OCI-LY1 (cell line): ENCODE measurements at regions not wholly inside any gene's neighbourhood (a gene's known extent, or its start where the extent isn't known, plus 50 kb on each side); places are given as distances from the start of the nearest gene placed in this dataset.

Source experiments
- H2AFZ ChIP-seq: fragments of 200-600 bp; sonication (generic), shearing (Covaris generic); 2 replicates; pipeline ENCODE4 v1.6.0; 2014; ENCODE audit warnings: antibody characterized with exemption, mild to moderate bottlenecking, low read length
- H3F3A ChIP-seq: fragments of 200-600 bp; sonication (generic), shearing (Covaris generic); 2 replicates; pipeline ENCODE4 v1.6.0; 2014; ENCODE audit warnings: mild to moderate bottlenecking, antibody characterized with exemption, low read length, moderate library complexity; ENCODE audit not compliant: insufficient read depth
- H3K27ac ChIP-seq: fragments of 200-600 bp; sonication (generic); 2 replicates; pipeline ENCODE4 v1.5.1; 2014; ENCODE audit warnings: low read length, mixed run types, mild to moderate bottlenecking, low read depth; ENCODE audit not compliant: poor library complexity, severe bottlenecking
- H3K27me3 ChIP-seq: fragments of 200-600 bp; sonication (generic); 2 replicates; pipeline ENCODE4 v1.6.0; 2014; ENCODE audit warnings: antibody characterized with exemption, mild to moderate bottlenecking, low read length, moderate library complexity; ENCODE audit not compliant: insufficient read depth
- H3K36me3 ChIP-seq: fragments of 200-600 bp; sonication (generic); 2 replicates; pipeline ENCODE4 v1.6.1; 2014; ENCODE audit warnings: mild to moderate bottlenecking, antibody characterized with exemption, low read length, moderate library complexity, mixed read lengths; ENCODE audit not compliant: insufficient read depth
- H3K4me1 ChIP-seq: fragments of 200-600 bp; sonication (generic); 2 replicates; pipeline ENCODE4 v1.5.1; 2014; ENCODE audit warnings: mild to moderate bottlenecking, low read length, moderate library complexity; ENCODE audit not compliant: insufficient read depth, severe bottlenecking
- H3K4me2 ChIP-seq: fragments of 200-600 bp; sonication (generic), shearing (Covaris generic); 2 replicates; pipeline ENCODE4 v1.6.1; 2014; ENCODE audit warnings: low read length
- H3K4me3 ChIP-seq: fragments of 200-600 bp; sonication (generic); 2 replicates; pipeline ENCODE4 v1.5.1; 2014; ENCODE audit warnings: low read length, low read depth, mild to moderate bottlenecking, mixed read lengths; ENCODE audit not compliant: poor library complexity, severe bottlenecking
- H3K79me2 ChIP-seq: fragments of 200-600 bp; shearing (Covaris generic); 2 replicates; pipeline ENCODE4 v1.6.1; 2016; ENCODE audit warnings: mixed run types, low read length, mixed read lengths; ENCODE audit not compliant: insufficient read depth
- H3K9ac ChIP-seq: fragments of 200-600 bp; sonication (generic), shearing (Covaris generic); 2 replicates; pipeline ENCODE4 v1.6.1; 2014; ENCODE audit warnings: mild to moderate bottlenecking, low read length, mixed read lengths
- H3K9me2 ChIP-seq: fragments of 200-600 bp; sonication (generic), shearing (Covaris generic); 2 replicates; pipeline ENCODE4 v1.6.1; 2014; ENCODE audit warnings: low read depth, mild to moderate bottlenecking, low read length, mixed read lengths
- H3K9me3 ChIP-seq: fragments of 200-600 bp; shearing (Covaris generic); 2 replicates; pipeline ENCODE4 v1.6.1; 2014; ENCODE audit warnings: low read length, mixed read lengths
- H4K20me1 ChIP-seq: fragments of 200-600 bp; sonication (generic), shearing (Covaris generic); 2 replicates; pipeline ENCODE4 v1.6.0; 2016; ENCODE audit warnings: mild to moderate bottlenecking, low read length; ENCODE audit not compliant: insufficient read depth
- EZH2 ChIP-seq: fragments of 200-600 bp; sonication (generic), shearing (Covaris generic); IDR thresholded peaks from 2 replicates; pipeline ENCODE4 v1.8.0; 2017; ENCODE audit warnings: borderline replicate concordance, mixed run types, mild to moderate bottlenecking, antibody characterized with exemption, low read length, moderate library complexity, mixed read lengths
- TF ChIP-seq, protein P1 (sequence below): fragments of 200-600 bp; sonication (generic), shearing (Covaris generic); IDR thresholded peaks from 2 replicates; pipeline ENCODE4 v1.5.1; 2017; ENCODE audit warnings: mild to moderate bottlenecking, antibody characterized with exemption, low read length, moderate library complexity, mixed read lengths

DNA sequence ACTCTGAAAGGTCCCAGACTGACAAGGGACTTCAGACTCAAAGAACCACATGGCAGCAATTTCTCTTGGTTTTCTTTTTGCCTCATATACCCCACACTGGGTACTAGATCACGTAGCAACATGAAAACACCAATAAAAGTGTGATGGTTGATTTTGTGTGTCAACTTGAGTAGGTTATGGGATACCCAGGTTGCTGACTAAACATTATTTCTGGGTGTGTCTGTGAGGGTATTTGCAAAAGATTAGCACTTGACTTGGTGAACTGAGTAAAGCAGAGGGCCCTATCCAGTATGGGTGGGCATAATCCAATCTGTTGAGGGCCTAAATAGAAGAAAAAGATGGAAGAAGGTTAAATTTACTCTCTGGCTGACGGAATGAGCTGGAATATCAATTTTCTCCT lies 53.8 kb upstream of the ZNF618 start:
- Histone ChIP-seq H4K20me1 (no peaks in the 10 kb centered on the region), H3K27ac (no peak overlapping the region), H3K9ac (no peak overlapping the region), H3K36me3 (no peaks in the 10 kb centered on the region), H3K27me3 (no peaks in the 10 kb centered on the region), H3K4me1 (no peaks in the 10 kb centered on the region), H2AFZ (no peak overlapping the region), H3K4me2 (no peak overlapping the region), H3K9me2 (no peaks in the 10 kb centered on the region), H3K4me3 (no peak overlapping the region), H3K79me2 (no peaks in the 10 kb centered on the region), H3K9me3 (no peaks in the 10 kb centered on the region), H3F3A (no peaks in the 10 kb centered on the region)
- TF ChIP-seq, protein P1, sequence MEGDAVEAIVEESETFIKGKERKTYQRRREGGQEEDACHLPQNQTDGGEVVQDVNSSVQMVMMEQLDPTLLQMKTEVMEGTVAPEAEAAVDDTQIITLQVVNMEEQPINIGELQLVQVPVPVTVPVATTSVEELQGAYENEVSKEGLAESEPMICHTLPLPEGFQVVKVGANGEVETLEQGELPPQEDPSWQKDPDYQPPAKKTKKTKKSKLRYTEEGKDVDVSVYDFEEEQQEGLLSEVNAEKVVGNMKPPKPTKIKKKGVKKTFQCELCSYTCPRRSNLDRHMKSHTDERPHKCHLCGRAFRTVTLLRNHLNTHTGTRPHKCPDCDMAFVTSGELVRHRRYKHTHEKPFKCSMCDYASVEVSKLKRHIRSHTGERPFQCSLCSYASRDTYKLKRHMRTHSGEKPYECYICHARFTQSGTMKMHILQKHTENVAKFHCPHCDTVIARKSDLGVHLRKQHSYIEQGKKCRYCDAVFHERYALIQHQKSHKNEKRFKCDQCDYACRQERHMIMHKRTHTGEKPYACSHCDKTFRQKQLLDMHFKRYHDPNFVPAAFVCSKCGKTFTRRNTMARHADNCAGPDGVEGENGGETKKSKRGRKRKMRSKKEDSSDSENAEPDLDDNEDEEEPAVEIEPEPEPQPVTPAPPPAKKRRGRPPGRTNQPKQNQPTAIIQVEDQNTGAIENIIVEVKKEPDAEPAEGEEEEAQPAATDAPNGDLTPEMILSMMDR, result no peak
- no peak for TF ChIP-seq EZH2

DNA sequence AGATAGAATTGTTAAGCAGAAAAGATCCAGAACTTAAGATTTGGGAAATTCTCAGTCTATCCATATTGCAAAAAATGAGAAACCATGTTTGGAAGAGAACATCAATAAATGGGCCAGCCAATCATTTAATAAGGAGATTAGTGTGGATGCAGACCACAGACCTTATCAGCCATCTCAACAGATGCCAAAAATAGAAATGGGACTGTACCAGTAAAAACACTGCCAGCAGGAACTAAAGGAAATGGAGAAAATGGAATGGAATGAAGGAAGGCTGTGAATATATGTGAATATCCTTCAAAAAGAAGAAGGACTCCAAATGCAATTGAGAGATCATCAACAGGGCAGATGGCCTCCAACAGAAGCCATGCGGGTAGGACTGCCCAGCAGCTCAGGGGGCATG lies 52.7 kb upstream of the ZNF618 start:
- no peaks in the 10 kb centered on the region for H3K79me2 ChIP-seq
- H3K4me3 ChIP-seq, result no peak overlapping the region
- no peaks in the 10 kb centered on the region for H4K20me1 ChIP-seq
- no peak overlapping the region for H3K4me2 ChIP-seq
- TF ChIP-seq, protein P1, result no peak
- TF ChIP-seq EZH2, result no peak
- no peak overlapping the region for H3K9ac ChIP-seq
- H3K9me2 ChIP-seq, result no peaks in the 10 kb centered on the region
- H3K36me3 ChIP-seq, result no peaks in the 10 kb centered on the region
- H3K9me3 ChIP-seq, result no peaks in the 10 kb centered on the region
- no peak overlapping the region for H2AFZ ChIP-seq
- no peaks in the 10 kb centered on the region for H3F3A ChIP-seq
- no peak overlapping the region for H3K27ac ChIP-seq
- no peaks in the 10 kb centered on the region for H3K4me1 ChIP-seq
- H3K27me3 ChIP-seq, result no peaks in the 10 kb centered on the region
